ENCODE measurements at regions not wholly inside any gene's neighbourhood (a gene's known extent, or its start where the extent isn't known, plus 50 kb on each side); places are given as distances from the start of the nearest gene placed in this dataset.

- TF ChIP-seq CTCF (IDR thresholded peaks at IDR 0.05) (no peak), EP300 (IDR thresholded peaks at IDR 0.05) (no peak), POLR2A (IDR thresholded peaks at IDR 0.05) (no peak)
These were observed 296.9 kb downstream of the ADRA2A start for GRCh38 chr10:111373696-111374095.
